ENCODE measurements at regions not wholly inside any gene's neighbourhood (a gene's known extent, or its start where the extent isn't known, plus 50 kb on each side); places are given as distances from the start of the nearest gene placed in this dataset.

DNA sequence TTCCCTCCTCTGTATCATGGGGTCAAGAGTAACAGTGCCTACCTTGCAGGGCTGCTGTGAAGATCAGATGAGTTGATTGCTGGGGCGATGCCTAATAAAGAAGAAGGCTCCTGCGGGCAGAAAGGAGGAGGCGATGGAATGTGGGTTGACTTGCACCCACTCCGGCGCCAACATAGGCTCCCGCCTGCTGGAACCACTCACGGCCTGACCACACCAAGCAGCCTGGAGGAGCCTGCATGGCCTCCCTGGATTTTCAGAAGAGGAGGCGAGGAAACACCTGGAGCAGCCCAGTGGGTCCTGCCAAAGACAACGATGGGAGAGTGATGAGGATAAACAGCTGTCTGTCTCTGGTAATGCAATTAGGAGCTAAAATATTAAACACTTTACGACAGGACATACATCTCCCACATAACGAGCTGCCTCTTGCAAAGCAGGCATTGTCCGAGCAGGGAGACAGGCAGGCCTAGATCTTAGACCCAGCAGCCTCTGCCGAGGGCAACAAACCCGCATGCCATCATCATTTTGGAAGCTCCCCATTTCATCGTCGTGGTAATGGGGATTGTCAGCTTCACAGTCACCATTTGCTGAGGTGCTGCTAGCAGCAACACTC lies 302.9 kb upstream of the ZMIZ1 start:
- POLR2A ChIA-PET = no interaction called here
- H3K36me3 ChIP-seq (ENCODE audit: insufficient read depth, low read length) = no peaks in the 10 kb centered on the region

DNA sequence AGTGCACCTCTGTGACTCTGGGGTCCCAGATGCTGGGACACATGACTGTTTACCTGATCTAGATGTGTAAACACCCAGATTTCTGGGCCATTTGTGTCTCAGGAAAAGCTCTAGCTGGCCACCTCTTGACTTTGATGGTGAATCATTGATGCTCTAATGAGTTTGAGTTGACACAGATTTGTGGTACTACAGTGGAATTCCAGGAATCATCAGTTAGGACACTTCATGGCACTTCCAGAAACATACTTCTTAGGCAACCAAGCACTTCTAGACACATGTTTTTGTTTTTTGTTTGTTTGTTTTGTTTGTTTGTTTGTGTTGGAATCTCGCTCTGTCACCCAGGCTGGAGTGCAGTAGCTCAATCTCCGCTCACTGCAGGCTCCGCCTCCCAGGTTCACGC lies 302.2 kb upstream of the ZMIZ1 start:
- Histone ChIP-seq H3K36me3 (ENCODE audit: insufficient read depth, low read length) (no peaks in the 10 kb centered on the region), H3K4me1 (ENCODE audit: insufficient read depth, low read length) (no peaks in the 10 kb centered on the region), H3K27ac (ENCODE audit: low read depth, low read length) (no peak overlapping the region), H3K9me3 (ENCODE audit: low read length) (no peaks in the 10 kb centered on the region), H3K27me3 (ENCODE audit: insufficient read depth, low read length, poor library complexity, severe bottlenecking) (no peaks in the 10 kb centered on the region), H3K4me3 (ENCODE audit: low read length) (no peak overlapping the region)
- no peak overlapping the region for H3K27ac Mint-ChIP-seq
- H3K9me3 Mint-ChIP-seq = no peaks in the 10 kb centered on the region
- H3K27me3 Mint-ChIP-seq = peaks cover 0 to 9% of the 10 kb centered on the region in 2 donors
- H3K36me3 Mint-ChIP-seq = no peaks in the 10 kb centered on the region
- ChIA-PET CTCF (no interaction called here), POLR2A (no interaction called here)
- H3K4me1 Mint-ChIP-seq = no peaks in the 10 kb centered on the region
- H3K4me3 Mint-ChIP-seq = no peak overlapping the region
- no peak for DNase-seq

More for the DNA sequence above, 302.9 kb upstream of the ZMIZ1 start:
- no peak overlapping the region for H3K4me3 ChIP-seq (ENCODE audit: low read length)
- no peaks in the 10 kb centered on the region for H3K9me3 ChIP-seq (ENCODE audit: low read length)
- no peak for DNase-seq
- Mint-ChIP-seq H3K27ac (no peak overlapping the region), H3K36me3 (no peaks in the 10 kb centered on the region), H3K4me3 (no peak overlapping the region), H3K4me1 (no peaks in the 10 kb centered on the region), H3K9me3 (no peaks in the 10 kb centered on the region), H3K27me3 (peaks cover 0 to 9% of the 10 kb centered on the region in 2 donors)
- CTCF ChIA-PET = no interaction called here
- H3K27me3 ChIP-seq (ENCODE audit: insufficient read depth, low read length, poor library complexity, severe bottlenecking) = no peaks in the 10 kb centered on the region
- no peaks in the 10 kb centered on the region for H3K4me1 ChIP-seq (ENCODE audit: insufficient read depth, low read length)
- no peak overlapping the region for H3K27ac ChIP-seq (ENCODE audit: low read depth, low read length)

DNA sequence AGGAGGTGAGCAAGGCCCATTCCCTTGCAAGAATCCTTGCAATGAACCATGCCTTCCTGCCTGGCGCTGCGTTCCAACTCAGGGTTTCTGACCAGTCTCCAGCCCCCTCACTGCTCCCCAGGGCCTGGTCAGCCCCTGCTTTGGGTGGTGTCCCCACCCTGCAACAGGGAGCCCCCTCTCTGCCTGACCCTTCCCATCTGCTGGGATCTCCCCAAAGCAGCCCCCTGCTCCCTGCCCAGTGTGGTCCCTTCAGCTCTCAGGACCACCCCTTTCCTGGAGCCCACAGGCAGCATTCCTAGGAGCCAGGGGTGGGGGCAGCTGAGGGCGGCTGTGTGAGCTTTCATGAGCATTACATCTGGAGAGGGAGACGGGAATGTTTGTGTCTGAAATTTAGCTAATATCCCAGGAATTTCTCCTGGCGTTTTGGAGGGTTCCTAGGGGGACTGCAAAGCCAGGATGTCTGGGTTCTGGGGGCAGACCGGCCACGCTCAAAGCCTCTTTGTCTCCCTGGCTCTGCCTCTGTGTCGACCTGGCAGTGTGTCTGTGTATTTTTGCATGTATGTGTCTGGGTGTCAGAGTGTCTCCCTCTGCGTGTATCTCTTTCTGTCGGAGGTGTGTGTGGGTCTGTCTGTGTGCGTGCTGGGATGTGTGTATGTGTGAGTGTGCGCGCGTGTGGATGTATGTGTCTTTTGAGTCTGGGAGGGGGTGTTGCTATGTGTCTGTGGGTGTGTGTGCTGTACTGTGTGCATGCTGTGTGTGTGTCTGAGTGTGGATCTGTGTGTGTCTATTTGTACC lies 300.5 kb upstream of the ZMIZ1 start:
- Mint-ChIP-seq H3K36me3 (no peaks in the 10 kb centered on the region), H3K4me3 (no peak overlapping the region), H3K9me3 (no peaks in the 10 kb centered on the region), H3K27me3 (peaks cover 0 to 5% of the 10 kb centered on the region in 2 donors), H3K27ac (no peak overlapping the region), H3K4me1 (no peaks in the 10 kb centered on the region)
- no peak for DNase-seq
- Histone ChIP-seq H3K4me3 (ENCODE audit: low read length) (no peak overlapping the region), H3K4me1 (ENCODE audit: insufficient read depth, low read length) (no peaks in the 10 kb centered on the region), H3K9me3 (ENCODE audit: low read length) (no peaks in the 10 kb centered on the region), H3K27ac (ENCODE audit: low read depth, low read length) (no peak overlapping the region), H3K27me3 (ENCODE audit: insufficient read depth, low read length, poor library complexity, severe bottlenecking) (no peaks in the 10 kb centered on the region), H3K36me3 (ENCODE audit: insufficient read depth, low read length) (no peaks in the 10 kb centered on the region)
- CTCF ChIA-PET = interaction anchor here (1.2 kb wide), 1 partner anchor 429 kb away, joined by 3 read pairs; no protein-coding TSS in a partner anchor
- POLR2A ChIA-PET = no interaction called here

DNA sequence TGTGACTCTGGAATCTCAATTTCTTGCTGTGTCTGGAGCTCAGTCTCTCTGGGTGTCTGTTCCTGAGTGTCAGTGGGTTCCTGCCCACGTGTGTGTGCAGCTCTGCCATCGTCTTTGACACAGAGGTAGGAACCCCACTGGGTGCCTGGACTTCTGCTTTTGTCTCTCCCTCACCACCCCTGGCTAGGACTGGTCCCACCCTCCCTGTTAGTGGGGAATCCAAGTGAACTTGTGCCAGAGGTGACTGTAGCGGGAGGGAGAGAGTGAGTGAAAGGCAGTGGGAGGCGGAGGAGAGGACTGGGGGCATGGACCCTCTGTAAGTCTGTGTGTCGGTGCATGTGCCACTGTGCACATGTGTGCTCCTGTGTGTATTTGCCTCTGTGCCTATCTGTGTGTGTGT lies 299.9 kb upstream of the ZMIZ1 start:
- Histone ChIP-seq H3K9me3 (ENCODE audit: low read length) (no peaks in the 10 kb centered on the region), H3K36me3 (ENCODE audit: insufficient read depth, low read length) (no peaks in the 10 kb centered on the region), H3K27ac (ENCODE audit: low read depth, low read length) (no peak overlapping the region), H3K27me3 (ENCODE audit: insufficient read depth, low read length, poor library complexity, severe bottlenecking) (no peaks in the 10 kb centered on the region), H3K4me1 (ENCODE audit: insufficient read depth, low read length) (no peaks in the 10 kb centered on the region), H3K4me3 (ENCODE audit: low read length) (no peak overlapping the region)
- no peaks in the 10 kb centered on the region for H3K36me3 Mint-ChIP-seq
- peaks cover 0 to 5% of the 10 kb centered on the region in 2 donors for H3K27me3 Mint-ChIP-seq
- CTCF ChIA-PET = no interaction called here
- H3K9me3 Mint-ChIP-seq = no peaks in the 10 kb centered on the region
- DNase-seq = no peak
- POLR2A ChIA-PET = no interaction called here
- no peak overlapping the region for H3K4me3 Mint-ChIP-seq
- H3K4me1 Mint-ChIP-seq = no peaks in the 10 kb centered on the region
- H3K27ac Mint-ChIP-seq = no peak overlapping the region

DNA sequence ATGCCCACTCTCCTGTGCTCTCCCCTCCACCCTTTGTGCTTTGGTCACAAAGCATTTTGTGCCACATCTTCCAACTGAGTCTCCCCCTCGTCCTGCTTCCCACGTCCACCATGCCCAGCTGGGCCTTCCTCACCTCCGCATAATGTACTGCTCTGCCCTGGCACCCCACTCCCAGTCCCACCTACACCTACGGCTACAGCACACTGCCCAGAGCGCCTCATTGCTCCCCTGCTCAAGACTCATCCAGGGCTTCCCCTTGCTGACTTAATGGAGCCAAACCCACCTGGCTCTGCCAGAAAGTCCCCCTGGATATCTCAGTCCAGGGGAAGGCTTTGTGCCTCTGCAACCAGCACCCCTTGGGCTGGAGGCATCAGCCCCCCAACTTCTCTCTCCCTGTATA lies 299.2 kb upstream of the ZMIZ1 start:
- ChIA-PET POLR2A (no interaction called here), CTCF (no interaction called here)
- no peak overlapping the region for H3K4me3 ChIP-seq (ENCODE audit: low read length)
- H3K36me3 ChIP-seq (ENCODE audit: insufficient read depth, low read length) = no peaks in the 10 kb centered on the region
- Mint-ChIP-seq H3K4me3 (no peak overlapping the region), H3K27me3 (peaks cover 0 to 5% of the 10 kb centered on the region in 2 donors), H3K36me3 (no peaks in the 10 kb centered on the region), H3K4me1 (no peaks in the 10 kb centered on the region), H3K27ac (no peak overlapping the region), H3K9me3 (no peaks in the 10 kb centered on the region)
- no peak overlapping the region for H3K27ac ChIP-seq (ENCODE audit: low read depth, low read length)
- DNase-seq = no peak
- no peaks in the 10 kb centered on the region for H3K4me1 ChIP-seq (ENCODE audit: insufficient read depth, low read length)
- H3K27me3 ChIP-seq (ENCODE audit: insufficient read depth, low read length, poor library complexity, severe bottlenecking) = no peaks in the 10 kb centered on the region
- H3K9me3 ChIP-seq (ENCODE audit: low read length) = no peaks in the 10 kb centered on the region

DNA sequence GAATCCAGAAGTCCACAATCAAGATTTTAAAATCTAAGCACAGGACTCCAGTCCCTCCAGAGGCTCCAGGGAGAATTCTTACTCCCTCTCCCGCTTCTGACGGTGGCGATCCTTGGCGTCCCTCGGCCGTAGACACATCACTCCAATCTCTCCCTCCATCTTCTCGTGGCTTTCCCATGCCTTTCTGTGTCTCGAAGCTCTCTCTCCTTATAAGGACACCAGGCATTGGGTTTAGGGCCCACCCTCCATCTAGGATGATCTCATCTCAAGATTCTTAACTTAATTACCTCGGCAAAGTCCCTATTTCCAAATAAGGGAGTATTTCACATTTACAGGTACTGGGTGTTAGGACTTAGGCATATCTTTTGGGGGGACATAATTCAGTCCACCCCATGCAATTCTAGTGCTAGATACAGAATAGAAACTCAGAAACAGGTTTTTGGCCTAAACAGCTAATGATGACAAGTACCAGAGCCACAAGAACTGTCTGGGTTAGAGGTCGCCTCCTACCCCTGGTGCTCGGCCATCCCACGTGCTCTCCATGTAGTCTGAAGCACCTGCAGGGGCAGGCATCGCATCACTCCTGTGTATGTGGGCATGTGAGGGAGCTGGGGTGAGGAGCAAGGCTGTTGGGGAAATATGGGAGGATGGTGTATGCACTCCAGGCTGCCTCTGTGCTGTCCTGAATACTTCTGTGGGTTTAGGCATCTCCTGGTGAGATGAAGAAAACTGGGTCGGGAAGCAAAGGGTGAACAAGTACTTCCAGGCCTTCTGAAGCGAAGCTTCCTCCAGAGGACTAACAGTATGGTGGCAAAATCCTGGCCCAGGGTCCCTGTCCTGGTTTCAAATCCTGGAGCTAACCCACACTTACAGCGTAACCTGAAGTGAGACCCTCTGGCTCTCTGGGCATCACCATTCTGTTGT lies 298.3 kb upstream of the ZMIZ1 start:
- H3K36me3 Mint-ChIP-seq = no peaks in the 10 kb centered on the region
- DNase-seq = no peak
- Histone ChIP-seq H3K9me3 (ENCODE audit: low read length) (no peaks in the 10 kb centered on the region), H3K27me3 (ENCODE audit: insufficient read depth, low read length, poor library complexity, severe bottlenecking) (no peaks in the 10 kb centered on the region), H3K4me1 (ENCODE audit: insufficient read depth, low read length) (no peaks in the 10 kb centered on the region), H3K36me3 (ENCODE audit: insufficient read depth, low read length) (no peaks in the 10 kb centered on the region), H3K27ac (ENCODE audit: low read depth, low read length) (no peak overlapping the region), H3K4me3 (ENCODE audit: low read length) (no peak overlapping the region)
- no peaks in the 10 kb centered on the region for H3K4me1 Mint-ChIP-seq
- no peak overlapping the region for H3K27ac Mint-ChIP-seq
- CTCF ChIA-PET = no interaction called here
- POLR2A ChIA-PET = no interaction called here
- no peaks in the 10 kb centered on the region for H3K9me3 Mint-ChIP-seq
- peaks cover 0 to 5% of the 10 kb centered on the region in 2 donors for H3K27me3 Mint-ChIP-seq
- no peak overlapping the region for H3K4me3 Mint-ChIP-seq

DNA sequence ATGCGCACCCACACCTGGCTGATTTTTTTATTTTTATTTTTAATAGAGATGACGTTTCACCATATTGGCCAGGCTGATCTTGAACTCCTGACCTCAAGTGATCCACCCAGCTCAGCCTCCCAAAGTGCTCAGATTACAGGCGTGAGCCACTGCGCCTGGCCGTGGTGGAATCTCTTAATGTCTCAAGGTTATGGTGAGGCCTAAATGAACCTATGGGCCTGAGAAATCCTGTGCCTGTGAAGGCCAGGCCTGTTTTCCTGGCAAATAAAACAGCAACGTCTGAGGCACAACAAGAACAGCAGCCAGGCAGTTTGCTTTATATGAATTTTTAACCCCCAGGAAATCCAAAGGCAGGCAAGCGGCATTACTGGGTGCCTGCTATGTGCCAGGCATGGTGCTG lies 297.5 kb upstream of the ZMIZ1 start:
- Histone ChIP-seq H3K36me3 (ENCODE audit: insufficient read depth, low read length) (no peaks in the 10 kb centered on the region), H3K27me3 (ENCODE audit: insufficient read depth, low read length, poor library complexity, severe bottlenecking) (no peaks in the 10 kb centered on the region), H3K27ac (ENCODE audit: low read depth, low read length) (no peak overlapping the region), H3K9me3 (ENCODE audit: low read length) (no peaks in the 10 kb centered on the region), H3K4me3 (ENCODE audit: low read length) (no peak overlapping the region), H3K4me1 (ENCODE audit: insufficient read depth, low read length) (no peaks in the 10 kb centered on the region)
- ChIA-PET CTCF (no interaction called here), POLR2A (no interaction called here)
- H3K4me1 Mint-ChIP-seq = no peaks in the 10 kb centered on the region
- no peaks in the 10 kb centered on the region for H3K9me3 Mint-ChIP-seq
- H3K27me3 Mint-ChIP-seq = peaks cover 0 to 5% of the 10 kb centered on the region in 2 donors
- H3K27ac Mint-ChIP-seq = no peak overlapping the region
- no peak overlapping the region for H3K4me3 Mint-ChIP-seq
- no peaks in the 10 kb centered on the region for H3K36me3 Mint-ChIP-seq
- DNase-seq = no peak

DNA sequence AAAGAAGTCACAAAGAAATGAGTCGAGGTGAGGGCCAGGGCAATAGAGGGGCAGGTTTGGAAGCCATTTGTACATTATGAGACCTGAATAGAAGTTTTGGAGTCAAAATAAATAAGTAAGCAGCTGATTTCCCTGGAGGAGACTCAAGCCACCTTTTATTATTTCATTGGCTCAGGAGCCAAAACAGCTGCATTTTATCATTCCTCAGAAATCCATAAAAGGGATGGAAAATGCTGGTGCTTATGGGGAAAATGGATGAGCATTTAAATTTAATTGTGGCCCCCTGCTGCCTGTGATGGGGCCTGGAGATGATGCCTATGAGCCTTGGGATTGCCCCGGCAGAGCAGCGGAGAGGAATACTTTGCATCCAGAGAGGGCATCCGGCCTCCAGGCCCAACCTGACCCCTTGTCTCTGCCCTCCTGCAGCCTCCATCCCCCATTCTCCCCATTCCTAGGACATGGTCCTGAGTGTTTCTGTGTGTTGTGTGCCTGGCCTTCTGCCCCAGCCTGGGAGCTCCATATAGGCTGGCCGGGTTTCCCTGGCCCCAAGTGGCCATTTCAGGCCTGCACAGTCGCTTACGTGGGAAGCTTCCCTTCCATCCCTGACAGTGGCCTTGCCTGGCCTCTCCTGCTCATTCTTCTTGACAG lies 296.8 kb upstream of the ZMIZ1 start:
- H3K27ac ChIP-seq (ENCODE audit: low read depth, low read length) = no peak overlapping the region
- H3K27me3 ChIP-seq (ENCODE audit: insufficient read depth, low read length, poor library complexity, severe bottlenecking) = no peaks in the 10 kb centered on the region
- no peak overlapping the region for H3K4me3 ChIP-seq (ENCODE audit: low read length)
- H3K4me1 ChIP-seq (ENCODE audit: insufficient read depth, low read length) = no peaks in the 10 kb centered on the region
- H3K4me3 Mint-ChIP-seq = peak overlapping the region in 1 of 7 donors; percentile 54
- H3K9me3 ChIP-seq (ENCODE audit: low read length) = no peaks in the 10 kb centered on the region
- no peaks in the 10 kb centered on the region for H3K4me1 Mint-ChIP-seq
- DNase-seq = no peak
- H3K36me3 ChIP-seq (ENCODE audit: insufficient read depth, low read length) = no peaks in the 10 kb centered on the region
- H3K36me3 Mint-ChIP-seq = no peaks in the 10 kb centered on the region
- no peak overlapping the region for H3K27ac Mint-ChIP-seq
- ChIA-PET POLR2A (no interaction called here), CTCF (no interaction called here)
- no peaks in the 10 kb centered on the region for H3K9me3 Mint-ChIP-seq
- H3K27me3 Mint-ChIP-seq = peaks cover 0 to 5% of the 10 kb centered on the region in 2 donors

Data from CD8-positive, alpha-beta memory T cell (primary cell).